Stromal cell of bone marrow (primary cell): ENCODE measurements at regions not wholly inside any gene's neighbourhood (a gene's known extent, or its start where the extent isn't known, plus 50 kb on each side); places are given as distances from the start of the nearest gene placed in this dataset.
"Not testable (repeated sequence)": the region's sequence is repeated elsewhere in the genome, so short reads cannot be mapped to it uniquely, and the experiment has no call there.

ENCODE experiments used
- DNase-seq: peaks from one replicate; pipeline ENCODE4 v3.0.0-alpha.2; 2012; ENCODE audit warnings: low read depth

DNA sequence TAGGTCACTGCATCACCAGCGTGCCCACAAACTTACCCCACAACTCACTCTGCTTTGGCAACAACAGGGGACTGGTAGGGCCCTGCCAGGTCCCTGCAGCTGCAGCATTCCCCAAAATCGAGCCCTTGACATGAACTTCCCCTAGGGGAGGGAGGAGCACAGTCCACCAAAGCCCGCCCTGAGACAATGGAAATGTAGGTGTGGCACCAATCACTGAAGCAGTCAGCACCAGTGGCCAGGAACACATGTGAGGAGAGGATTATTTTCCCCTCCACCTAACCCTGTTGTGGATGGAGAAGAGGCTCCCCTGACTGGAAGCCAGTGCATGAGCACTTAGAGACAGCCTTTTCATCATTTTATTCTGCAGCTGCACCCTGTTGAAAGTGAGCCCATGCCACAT lies 573.8 kb downstream of the SOX5 start:
- DNase-seq = no peak

DNA sequence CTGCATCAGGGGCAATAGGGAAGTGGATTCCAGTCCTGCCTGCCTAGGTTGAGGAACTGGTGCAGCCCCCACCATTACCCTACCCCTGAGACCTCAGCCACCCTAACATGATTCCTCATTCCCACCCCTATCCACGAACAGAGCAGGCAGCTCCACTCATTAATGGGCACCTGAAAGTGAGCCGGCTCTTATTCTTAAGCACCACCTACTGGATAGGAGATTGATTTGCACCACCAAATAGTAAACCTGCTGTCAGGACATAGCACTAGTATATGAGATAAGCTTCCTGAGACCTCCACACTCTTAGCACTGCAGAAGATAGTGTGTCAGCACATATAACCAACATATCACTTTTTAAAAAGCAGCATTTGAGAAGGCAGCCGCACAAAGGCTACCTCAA lies 573.2 kb downstream of the SOX5 start:
- DNase-seq = no peak

DNA sequence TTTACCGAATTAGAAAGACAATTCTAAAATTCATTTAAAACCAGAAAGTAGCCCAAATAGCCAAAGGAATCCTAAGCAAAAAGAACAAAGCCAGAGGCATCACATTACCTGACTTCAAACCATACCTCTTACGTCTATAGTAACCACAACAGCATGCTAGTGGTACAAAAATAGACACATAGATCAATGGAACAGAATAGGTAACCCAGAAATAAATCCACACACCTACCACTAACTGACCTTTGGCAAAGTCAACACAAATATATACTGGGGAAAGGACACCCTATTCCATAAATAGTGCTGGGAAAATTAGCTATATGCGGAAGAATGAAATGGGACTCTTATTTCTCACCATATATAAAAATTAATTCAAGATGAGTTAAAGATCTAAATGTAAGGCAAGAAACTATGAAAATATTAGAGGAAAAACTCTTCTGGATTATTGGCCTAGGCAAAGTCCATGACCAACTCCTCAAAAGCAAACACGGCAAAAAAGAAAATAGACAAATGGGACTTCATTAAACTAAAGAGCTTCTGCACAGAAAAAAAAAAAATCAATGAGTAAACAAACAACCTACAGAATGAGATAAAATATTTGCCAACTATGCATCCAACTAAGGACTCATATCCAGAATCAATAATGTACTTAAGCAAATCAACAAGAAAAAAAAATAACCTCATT lies 568.9 kb downstream of the SOX5 start:
- no peak for DNase-seq

- DNase-seq = not testable (repeated sequence)
Measured at GRCh38 chr12:23388898-23389297, 560.6 kb downstream of the SOX5 start.

DNA sequence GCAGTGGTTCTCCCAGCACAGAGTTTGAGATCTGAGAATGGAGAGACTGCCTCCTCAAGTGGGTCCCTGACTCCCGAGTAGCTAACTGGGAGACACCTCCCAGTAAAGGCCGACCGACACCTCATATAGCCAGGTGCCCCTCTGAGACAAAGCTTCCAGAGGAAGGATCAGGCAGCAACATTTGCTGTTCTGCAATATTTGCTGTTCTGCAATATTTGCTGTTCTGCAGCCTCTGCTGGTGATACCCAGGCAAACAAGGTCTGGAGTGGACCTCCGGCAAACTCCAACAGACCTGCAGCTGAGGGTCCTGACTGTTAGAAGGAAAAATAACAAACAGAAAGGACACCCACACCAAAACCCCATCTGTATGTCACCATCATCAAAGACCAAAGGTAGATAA lies 560.2 kb downstream of the SOX5 start:
- not testable (repeated sequence) for DNase-seq

- DNase-seq = no peak
Measured at GRCh38 chr12:23399402-23399933, 550.0 kb downstream of the SOX5 start.

- peak; percentile 1 for DNase-seq
Measured at GRCh38 chr12:23415180-23415579, 534.3 kb downstream of the SOX5 start.

GRCh38 chr12:23421556-23421955 lies 527.9 kb downstream of the SOX5 start:
- DNase-seq = no peak

GRCh38 chr12:23423097-23423687 lies 526.3 kb downstream of the SOX5 start:
- no peak for DNase-seq

DNA sequence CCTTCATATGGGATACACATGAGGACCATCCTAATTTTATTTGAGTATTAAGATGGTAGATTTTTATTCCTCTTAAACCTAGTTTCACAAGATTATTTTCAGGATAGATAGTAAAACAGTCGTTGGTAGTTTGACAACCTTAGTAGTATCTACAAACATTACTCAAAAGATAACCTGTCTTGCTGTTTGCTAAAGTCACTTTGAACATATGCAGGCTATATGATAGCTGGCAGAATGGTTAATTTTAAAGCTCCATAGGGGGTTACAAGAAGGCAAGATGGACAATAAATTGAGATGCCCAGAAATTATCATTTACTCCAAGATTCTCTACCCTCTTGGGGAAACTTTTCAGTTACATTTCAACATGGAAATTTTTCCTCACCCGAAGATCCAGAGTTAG lies 525.7 kb downstream of the SOX5 start:
- no peak for DNase-seq

- DNase-seq = no peak
Measured at GRCh38 chr12:23424685-23425084, 524.8 kb downstream of the SOX5 start.

- no peak for DNase-seq
Measured at GRCh38 chr12:23426328-23426727, 523.1 kb downstream of the SOX5 start.

DNA sequence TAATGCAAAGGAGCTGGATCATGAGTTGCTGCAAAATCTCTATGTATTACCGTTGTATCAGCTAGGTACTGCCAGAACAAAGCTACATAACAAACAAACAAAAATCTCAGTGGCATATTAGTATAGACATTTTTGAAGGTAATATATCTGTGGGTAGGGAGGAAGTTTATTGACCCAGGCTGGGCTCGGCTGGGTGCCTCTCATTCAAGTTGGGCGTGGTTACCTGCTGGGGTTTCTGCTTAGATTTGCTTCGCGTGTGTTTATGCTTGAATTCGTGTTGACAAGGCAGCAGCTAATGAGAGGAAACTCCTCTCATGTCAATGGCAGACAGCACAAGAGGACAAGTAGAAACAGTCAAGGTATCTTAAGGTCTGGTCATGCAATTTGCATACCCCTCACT lies 520.7 kb downstream of the SOX5 start:
- DNase-seq = no peak

- peak; percentile 3 for DNase-seq
Measured at GRCh38 chr12:23431006-23431405, 518.5 kb downstream of the SOX5 start.

DNA sequence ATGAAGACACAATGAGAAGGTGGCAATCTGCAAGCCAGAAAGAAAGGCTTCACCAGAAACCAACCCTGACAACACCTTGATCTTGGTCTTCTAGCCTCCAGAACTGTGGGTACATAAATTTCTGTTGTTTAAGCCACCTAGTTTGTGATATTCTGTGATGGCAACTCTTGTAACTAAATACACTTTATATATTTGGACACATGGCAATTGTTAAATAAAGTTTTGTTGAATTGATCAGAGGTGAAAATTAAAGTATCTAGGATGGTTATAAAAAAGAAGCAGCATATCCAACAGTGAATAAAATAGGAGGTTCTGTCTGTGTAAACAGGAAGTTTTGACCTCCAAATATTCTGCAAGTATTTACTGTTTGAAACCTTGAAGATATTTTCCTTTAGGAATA lies 516.3 kb downstream of the SOX5 start:
- no peak for DNase-seq

GRCh38 chr12:23434154-23434553 lies 515.3 kb downstream of the SOX5 start:
- DNase-seq = no peak

- no peak for DNase-seq
Measured at GRCh38 chr12:23446746-23447145, 502.7 kb downstream of the SOX5 start.

DNA sequence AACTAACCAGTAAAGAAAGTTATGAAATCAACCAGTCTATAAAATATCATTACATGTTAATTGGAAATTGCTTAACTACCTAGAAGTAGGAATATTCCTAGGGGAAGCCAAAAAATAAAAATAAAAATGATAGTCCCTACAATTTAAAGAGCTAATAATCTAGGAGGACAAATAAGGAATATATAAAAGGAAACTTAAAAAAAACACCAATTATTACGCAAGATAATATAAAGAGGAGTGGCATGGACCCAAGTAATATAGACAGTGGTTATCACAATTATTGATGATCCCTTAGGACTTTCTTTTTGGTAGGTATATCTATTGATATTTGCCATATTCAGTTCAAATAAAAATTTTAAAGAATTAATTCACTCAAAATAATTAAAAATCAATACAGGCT lies 498.7 kb downstream of the SOX5 start:
- DNase-seq = no peak

- no peak for DNase-seq
Measured at GRCh38 chr12:23455283-23455682, 494.2 kb downstream of the SOX5 start.

DNA sequence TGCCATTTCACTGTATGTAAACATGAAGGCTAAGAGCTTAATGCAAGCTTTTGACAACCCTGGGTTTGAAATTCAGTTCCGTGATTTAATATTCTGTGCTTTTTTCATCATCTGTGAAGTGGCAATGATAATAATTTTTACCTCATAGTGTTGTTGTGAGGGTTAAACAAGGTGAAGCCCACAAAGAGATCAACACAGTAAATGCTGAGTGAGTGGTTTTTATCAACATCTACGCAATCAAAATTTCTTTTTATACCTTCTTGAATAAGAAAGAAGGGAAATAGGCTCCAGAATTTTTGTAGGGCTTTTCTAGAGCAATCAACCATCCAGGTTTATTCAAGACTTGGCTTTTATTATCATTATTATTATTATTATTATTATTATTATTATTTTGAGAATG lies 490.8 kb downstream of the SOX5 start:
- DNase-seq = no peak

- no peak for DNase-seq
Measured at GRCh38 chr12:23462546-23462945, 486.9 kb downstream of the SOX5 start.

GRCh38 chr12:23463172-23463571 lies 486.3 kb downstream of the SOX5 start:
- DNase-seq = no peak

DNA sequence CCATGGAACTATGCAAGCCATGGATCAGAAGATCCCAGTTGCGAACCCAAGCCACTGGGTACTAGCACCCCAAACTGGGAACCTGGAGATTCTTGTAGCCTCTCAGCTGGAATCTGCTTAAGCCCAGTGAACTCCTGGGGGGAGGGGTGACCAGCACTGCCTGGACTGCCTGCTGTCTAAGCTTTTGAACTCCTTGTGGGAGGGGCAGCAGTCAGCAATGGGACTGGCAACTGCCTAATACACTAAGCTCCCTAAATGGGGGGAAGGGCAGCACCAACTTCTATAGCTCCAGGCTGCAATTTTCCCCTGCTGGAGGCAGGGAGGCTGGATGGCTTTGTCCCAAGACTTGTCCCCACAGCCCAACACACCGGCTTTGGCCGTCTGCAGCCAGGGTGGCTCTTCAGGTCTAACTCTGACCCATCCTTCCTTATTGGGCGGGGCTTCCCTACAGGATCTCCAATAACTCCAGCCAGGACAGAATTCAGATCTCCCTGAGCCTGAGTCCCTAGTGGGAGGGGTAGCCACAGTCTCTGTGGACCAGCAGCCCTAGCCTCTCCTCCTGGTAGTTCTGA lies 485.1 kb downstream of the SOX5 start:
- no peak for DNase-seq
